ENCODE measurements at regions not wholly inside any gene's neighbourhood (a gene's known extent, or its start where the extent isn't known, plus 50 kb on each side); places are given as distances from the start of the nearest gene placed in this dataset.

- TF ChIP-seq, protein P1, sequence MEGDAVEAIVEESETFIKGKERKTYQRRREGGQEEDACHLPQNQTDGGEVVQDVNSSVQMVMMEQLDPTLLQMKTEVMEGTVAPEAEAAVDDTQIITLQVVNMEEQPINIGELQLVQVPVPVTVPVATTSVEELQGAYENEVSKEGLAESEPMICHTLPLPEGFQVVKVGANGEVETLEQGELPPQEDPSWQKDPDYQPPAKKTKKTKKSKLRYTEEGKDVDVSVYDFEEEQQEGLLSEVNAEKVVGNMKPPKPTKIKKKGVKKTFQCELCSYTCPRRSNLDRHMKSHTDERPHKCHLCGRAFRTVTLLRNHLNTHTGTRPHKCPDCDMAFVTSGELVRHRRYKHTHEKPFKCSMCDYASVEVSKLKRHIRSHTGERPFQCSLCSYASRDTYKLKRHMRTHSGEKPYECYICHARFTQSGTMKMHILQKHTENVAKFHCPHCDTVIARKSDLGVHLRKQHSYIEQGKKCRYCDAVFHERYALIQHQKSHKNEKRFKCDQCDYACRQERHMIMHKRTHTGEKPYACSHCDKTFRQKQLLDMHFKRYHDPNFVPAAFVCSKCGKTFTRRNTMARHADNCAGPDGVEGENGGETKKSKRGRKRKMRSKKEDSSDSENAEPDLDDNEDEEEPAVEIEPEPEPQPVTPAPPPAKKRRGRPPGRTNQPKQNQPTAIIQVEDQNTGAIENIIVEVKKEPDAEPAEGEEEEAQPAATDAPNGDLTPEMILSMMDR (optimal IDR thresholded peaks at IDR 0.05 in 1 of 3, IDR thresholded peaks at IDR 0.05 in 1 of 3, conservative IDR thresholded peaks at IDR 0.05 in 1 of 3; ENCODE audit: extremely low read depth in 1 of 3, insufficient read depth in 2 of 3, low read length in 3 of 3), result no peak
- TF ChIP-seq EZH2 (IDR thresholded peaks at IDR 0.05; ENCODE audit: low read length), result no peak
Observed at GRCh38 chr4:98722000-98722399, 63.6 kb upstream of the TSPAN5 start.
